Esophagus (tissue), 2 donors: ENCODE measurements at regions not wholly inside any gene's neighbourhood (a gene's known extent, or its start where the extent isn't known, plus 50 kb on each side); places are given as distances from the start of the nearest gene placed in this dataset.
"Not testable (repeated sequence)": the region's sequence is repeated elsewhere in the genome, so short reads cannot be mapped to it uniquely, and the experiment has no call there.

Experiments
- H3K27ac ChIP-seq, 2 donors: one replicate each; pipeline ENCODE4 v1.5.1; 2013; ENCODE audit warnings: low read depth in 2 of 2, mild to moderate bottlenecking in 2 of 2, inconsistent platforms in 1 of 2, low read length in 1 of 2, moderate library complexity in 1 of 2
- H3K27me3 ChIP-seq, 2 donors: one replicate each; pipeline ENCODE4 v1.6.1; 2013; ENCODE audit warnings: low read length in 2 of 2, control low read depth in 1 of 2, mild to moderate bottlenecking in 1 of 2; ENCODE audit not compliant: insufficient read depth in 2 of 2, control insufficient read depth in 1 of 2
- H3K36me3 ChIP-seq, 2 donors: one replicate each; pipeline ENCODE4 v1.6.1; 2013; ENCODE audit warnings: low read length in 1 of 2; ENCODE audit not compliant: control insufficient read depth in 2 of 2, insufficient read depth in 2 of 2
- H3K4me1 ChIP-seq, 2 donors: one replicate each; pipeline ENCODE4 v1.6.1; 2013; ENCODE audit warnings: low read length in 1 of 2; ENCODE audit not compliant: control insufficient read depth in 2 of 2, insufficient read depth in 2 of 2
- H3K4me3 ChIP-seq, 2 donors: one replicate each; pipeline ENCODE4 v1.5.1; 2013; ENCODE audit warnings: low read length in 2 of 2, mild to moderate bottlenecking in 2 of 2, low read depth in 1 of 2, moderate library complexity in 1 of 2
- H3K9me3 ChIP-seq, 2 donors: one replicate each; pipeline ENCODE4 v1.6.1; 2013; ENCODE audit warnings: mild to moderate bottlenecking in 2 of 2, low read depth in 1 of 2, low read length in 1 of 2, moderate library complexity in 1 of 2; ENCODE audit not compliant: control insufficient read depth in 2 of 2, insufficient read depth in 1 of 2
- WGBS, 2 donors: extraction: QIAGEN DNeasy Blood & Tissue Kit; methylation state at CpG; one replicate each; pipeline ENCODE4 v1.1.7; 2013; 5-methylcytosine and 5-hydroxymethylcytosine counted together
- donor health status: healthy with polysubstance abuse.
- donor health status: Bipolar disorder and iron deficiency.

- 27 to 55% methylated on average over 2 of the region's 2 CpGs for WGBS, 2 donors
- Histone ChIP-seq H3K4me1 (no peaks in the 10 kb centered on the region), H3K27ac (no peak overlapping the region), H3K4me3 (no peak overlapping the region), H3K9me3 (no peaks in the 10 kb centered on the region), H3K27me3 (no peaks in the 10 kb centered on the region), H3K36me3 (no peaks in the 10 kb centered on the region)
Observed at GRCh38 chr16:17921357-17921978, 415.1 kb downstream of the NPIPA8 start.

- Histone ChIP-seq H3K27me3 (no peaks in the 10 kb centered on the region), H3K36me3 (no peaks in the 10 kb centered on the region), H3K27ac (no peak overlapping the region), H3K9me3 (no peaks in the 10 kb centered on the region), H3K4me3 (no peak overlapping the region), H3K4me1 (no peaks in the 10 kb centered on the region)
- WGBS, 2 donors = 59 to 74% methylated on average over 3 of the region's 3 CpGs
Observed at GRCh38 chr16:17917316-17918019, 419.1 kb downstream of the NPIPA8 start.

- 83 to 85% methylated on average over 5 of the region's 5 CpGs for WGBS, 2 donors
- Histone ChIP-seq H3K9me3 (no peaks in the 10 kb centered on the region), H3K36me3 (no peaks in the 10 kb centered on the region), H3K27ac (no peak overlapping the region), H3K4me1 (no peaks in the 10 kb centered on the region), H3K4me3 (no peak overlapping the region), H3K27me3 (no peaks in the 10 kb centered on the region)
Observed at GRCh38 chr16:17915791-17916190, 420.7 kb downstream of the NPIPA8 start.

GRCh38 chr16:17914168-17914567 is 422.4 kb downstream of the NPIPA8 start:
- no peak overlapping the region for H3K4me3 ChIP-seq
- no peaks in the 10 kb centered on the region for H3K27me3 ChIP-seq
- H3K27ac ChIP-seq = no peak overlapping the region
- no peaks in the 10 kb centered on the region for H3K4me1 ChIP-seq
- H3K36me3 ChIP-seq = no peaks in the 10 kb centered on the region
- H3K9me3 ChIP-seq = no peaks in the 10 kb centered on the region
- WGBS, 2 donors = 54 to 57% methylated on average over 1 of the region's 1 CpG

- H3K27me3 ChIP-seq, H3K9me3 ChIP-seq, H3K4me3 ChIP-seq, H3K4me1 ChIP-seq, H3K36me3 ChIP-seq, H3K27ac ChIP-seq: not testable (repeated sequence)
- no CpG with 5 or more reads among the region's 1 CpG for WGBS, 2 donors
Observed at GRCh38 chr16:17911578-17911977, 425.0 kb downstream of the NPIPA8 start.

- H3K27me3 ChIP-seq, H3K36me3 ChIP-seq, H3K4me1 ChIP-seq, H3K9me3 ChIP-seq, H3K4me3 ChIP-seq, H3K27ac ChIP-seq: not testable (repeated sequence)
- 91 to 95% methylated on average over 9 to 10 of the region's 10 CpGs for WGBS, 2 donors
Observed at GRCh38 chr16:17906626-17907025, 429.9 kb downstream of the NPIPA8 start.

- no peaks in the 10 kb centered on the region for H3K27me3 ChIP-seq
- no peaks in the 10 kb centered on the region for H3K4me1 ChIP-seq
- WGBS, 2 donors = 70 to 85% methylated on average over 1 of the region's 1 CpG
- H3K9me3 ChIP-seq = no peaks in the 10 kb centered on the region
- no peak overlapping the region for H3K27ac ChIP-seq
- no peaks in the 10 kb centered on the region for H3K36me3 ChIP-seq
- H3K4me3 ChIP-seq = no peak overlapping the region
Observed at GRCh38 chr16:17901309-17901708, 430.5 kb upstream of the XYLT1 start.

GRCh38 chr16:17899141-17899540 is 428.4 kb upstream of the XYLT1 start:
- Histone ChIP-seq H3K27me3 (no peaks in the 10 kb centered on the region), H3K4me1 (no peaks in the 10 kb centered on the region), H3K4me3 (no peak overlapping the region), H3K27ac (no peak overlapping the region), H3K36me3 (no peaks in the 10 kb centered on the region), H3K9me3 (no peaks in the 10 kb centered on the region)
- WGBS, 2 donors = 89 to 92% methylated on average over 1 of the region's 1 CpG

GRCh38 chr16:17887963-17888362 is 417.2 kb upstream of the XYLT1 start:
- no peak overlapping the region for H3K27ac ChIP-seq
- H3K4me1 ChIP-seq = no peaks in the 10 kb centered on the region
- H3K4me3 ChIP-seq = no peak overlapping the region
- no peaks in the 10 kb centered on the region for H3K36me3 ChIP-seq
- no peaks in the 10 kb centered on the region for H3K9me3 ChIP-seq
- H3K27me3 ChIP-seq = no peaks in the 10 kb centered on the region
- 80 to 86% methylated on average over 3 of the region's 3 CpGs for WGBS, 2 donors

- WGBS, 2 donors = 61 to 63% methylated on average over 7 of the region's 7 CpGs
- H3K27ac ChIP-seq = no peak overlapping the region
- no peaks in the 10 kb centered on the region for H3K9me3 ChIP-seq
- H3K36me3 ChIP-seq = no peaks in the 10 kb centered on the region
- H3K4me1 ChIP-seq = no peaks in the 10 kb centered on the region
- H3K27me3 ChIP-seq = no peaks in the 10 kb centered on the region
- no peak overlapping the region for H3K4me3 ChIP-seq
Observed at GRCh38 chr16:17885659-17886207, 415.0 kb upstream of the XYLT1 start.
